ENCODE measurements at regions not wholly inside any gene's neighbourhood (a gene's known extent, or its start where the extent isn't known, plus 50 kb on each side); places are given as distances from the start of the nearest gene placed in this dataset.

GRCh38 chr5:173826428-173827350 is 61.5 kb upstream of the CPEB4 start (continued):
- TF ChIP-seq SYNCRIP (IDR thresholded peaks at IDR 0.05; ENCODE audit: insufficient read depth, low read depth, low read length) (no peak), RNF2 (conservative IDR thresholded peaks at IDR 0.05; ENCODE audit: low read depth) (no peak), ZSCAN21 (CRISPR knock-in tag; IDR thresholded peaks at IDR 0.05; ENCODE audit: borderline replicate concordance) (no peak), GMEB2 (CRISPR knock-in tag; IDR thresholded peaks at IDR 0.05; ENCODE audit: low read depth) (no peak), IRF9 (CRISPR knock-in tag; IDR thresholded peaks at IDR 0.05; ENCODE audit: borderline replicate concordance) (no peak), ZNF3 (CRISPR knock-in tag; IDR thresholded peaks at IDR 0.05) (no peak), THYN1 (CRISPR knock-in tag; IDR thresholded peaks at IDR 0.05; ENCODE audit: borderline replicate concordance, low read depth) (no peak), STAT6 (CRISPR knock-in tag; IDR thresholded peaks at IDR 0.05; ENCODE audit: borderline replicate concordance) (peak; percentile 92), ELF1 (CRISPR knock-in tag; IDR thresholded peaks at IDR 0.05) (no peak), TBP (CRISPR knock-in tag; IDR thresholded peaks at IDR 0.05) (no peak), ZNF878 (CRISPR knock-in tag; IDR thresholded peaks at IDR 0.05) (peak; percentile 57; the same call in 1 of the 2 replicates), DNMT3B (CRISPR knock-in tag; conservative IDR thresholded peaks at IDR 0.05) (0 out of 2 replicates have a peak, but pooled peaks have one; percentile 53), ZNF513 (CRISPR knock-in tag; conservative IDR thresholded peaks at IDR 0.05) (no peak), CENPBD1 (CRISPR knock-in tag; IDR thresholded peaks at IDR 0.05; ENCODE audit: borderline replicate concordance, low read depth) (no peak), ZNF329 (CRISPR knock-in tag; IDR thresholded peaks at IDR 0.05; ENCODE audit: low read depth) (no peak), ZSCAN20 (CRISPR knock-in tag; IDR thresholded peaks at IDR 0.05; ENCODE audit: borderline replicate concordance) (0 out of 2 replicates have a peak, but pooled peaks have one; percentile 40), ZNF503 (CRISPR knock-in tag; IDR thresholded peaks at IDR 0.05) (0 out of 2 replicates have a peak, but pooled peaks have one; percentile 41)

Data from HepG2 (cell line).